Psoas muscle (tissue), 7 donors: ENCODE measurements at regions not wholly inside any gene's neighbourhood (a gene's known extent, or its start where the extent isn't known, plus 50 kb on each side); places are given as distances from the start of the nearest gene placed in this dataset.

Experiments
- ATAC-seq, 4 donors: fragments of 200-7000 bp; cut with Tn5 transposase; one replicate each; pipeline ENCODE4 v1.9.1; 2020; ENCODE audit warnings: moderate library complexity in 3 of 4, mild to moderate bottlenecking in 2 of 4
- DNase-seq, 2 donors: peaks; one replicate each; pipeline ENCODE4 v3.0.0-alpha.2; 2020
- H3K27ac ChIP-seq: fragments of 200-600 bp; one replicate; pipeline ENCODE4 v1.8.0; 2022
- H3K27me3 ChIP-seq, 3 donors: fragments of 200-600 bp in 1 of 3; one replicate each; pipeline versions ENCODE4 v1.6.1 to v1.8.0; 2013 to 2022; ENCODE audit warnings: low read length in 2 of 3, mild to moderate bottlenecking in 2 of 3, moderate library complexity in 1 of 3; ENCODE audit not compliant: insufficient read depth in 3 of 3
- H3K36me3 ChIP-seq, 2 donors: fragments of 200-600 bp in 1 of 2; one replicate each; pipeline versions ENCODE4 v1.6.1 to v1.8.0; 2013 to 2022; ENCODE audit warnings: low read depth in 1 of 2, mild to moderate bottlenecking in 1 of 2, moderate library complexity in 1 of 2; ENCODE audit not compliant: insufficient read depth in 1 of 2
- H3K4me1 ChIP-seq: fragments of 200-600 bp; one replicate; pipeline ENCODE4 v1.8.0; 2022
- H3K4me3 ChIP-seq: fragments of 200-600 bp; one replicate; pipeline ENCODE4 v1.8.0; 2022; ENCODE audit warnings: mild to moderate bottlenecking
- H3K9me3 ChIP-seq: fragments of 200-600 bp; one replicate; pipeline ENCODE4 v1.8.0; 2022
- CTCF ChIP-seq: fragments of 200-600 bp; IDR thresholded peaks from one replicate; pipeline ENCODE4 v1.8.0; 2022; ENCODE audit warnings: antibody characterized with exemption
- WGBS, 3 donors: extraction: QIAGEN DNeasy Blood & Tissue Kit; methylation state at CpG; one replicate each; pipeline versions ENCODE4 v1.1.6 to v1.1.7; 2013; 5-methylcytosine and 5-hydroxymethylcytosine counted together
- intact Hi-C, 2 donors: fragments of 100-400 bp; cut with DNase I; formaldehyde crosslinking; loops; one replicate each; pipeline versions ENCODE4 v1.11.0 to v1.14.2; 2022
- donor health status: healthy with polysubstance abuse.
- donor health status: DM: no; HTN: no; CAD: no; lungs with moderate emphysema.
- donor health status: Bipolar disorder and iron deficiency.
- donor health status: healthy.
- donor health status: DM: yes; HTN: yes; CAD: no.
- donor health status: DM: no; HTN: no; CAD: no.
- donor health status: DM: yes; HTN: yes; CAD: no.

GRCh38 chr15:25230442-25230841 is 208.4 kb downstream of the UBE3A start:
- no peaks in the 10 kb centered on the region for H3K9me3 ChIP-seq
- no peak for ATAC-seq
- intact Hi-C loops: no loop called here
- H3K27ac ChIP-seq: no peak overlapping the region
- no peaks in the 10 kb centered on the region for H3K4me1 ChIP-seq
- WGBS, 3 donors: 81 to 86% (median 85%) methylated on average over 10 of the region's 10 CpGs
- no peaks in the 10 kb centered on the region for H3K27me3 ChIP-seq
- no peak for TF ChIP-seq CTCF
- no peaks in the 10 kb centered on the region for H3K36me3 ChIP-seq
- no peak overlapping the region for H3K4me3 ChIP-seq
- DNase-seq: no peak

GRCh38 chr15:25233766-25234350 is 205.0 kb downstream of the UBE3A start:
- Histone ChIP-seq H3K27me3 (no peaks in the 10 kb centered on the region), H3K36me3 (no peaks in the 10 kb centered on the region), H3K4me3 (no peak overlapping the region), H3K4me1 (no peaks in the 10 kb centered on the region), H3K9me3 (no peaks in the 10 kb centered on the region), H3K27ac (no peak overlapping the region)
- intact Hi-C loops: no loop called here
- 72 to 76% (median 75%) methylated on average over 7 of the region's 7 CpGs for WGBS, 3 donors
- ATAC-seq (no peak), DNase-seq (no peak)
- no peak for TF ChIP-seq CTCF

GRCh38 chr15:25234831-25235230 is 204.0 kb downstream of the UBE3A start:
- Histone ChIP-seq H3K36me3 (no peaks in the 10 kb centered on the region), H3K9me3 (no peaks in the 10 kb centered on the region), H3K4me1 (no peaks in the 10 kb centered on the region), H3K27me3 (no peaks in the 10 kb centered on the region), H3K4me3 (no peak overlapping the region), H3K27ac (no peak overlapping the region)
- no peak for ATAC-seq
- WGBS, 3 donors: 71 to 85% (median 76%) methylated on average over 9 of the region's 9 CpGs
- peak in 1 of 2 donors; percentile 19 for DNase-seq
- no peak for TF ChIP-seq CTCF
- intact Hi-C loops: no loop called here

GRCh38 chr15:25235391-25235790 is 203.4 kb downstream of the UBE3A start:
- Histone ChIP-seq H3K27me3 (no peaks in the 10 kb centered on the region), H3K36me3 (no peaks in the 10 kb centered on the region), H3K9me3 (no peaks in the 10 kb centered on the region), H3K27ac (no peak overlapping the region), H3K4me3 (no peak overlapping the region), H3K4me1 (no peaks in the 10 kb centered on the region)
- ATAC-seq (no peak), DNase-seq (peak in 1 of 2 donors; percentile 22)
- TF ChIP-seq CTCF: no peak
- WGBS, 3 donors: 64 to 74% (median 70%) methylated on average over 5 of the region's 5 CpGs
- intact Hi-C loops: no loop called here
